BLaER1 (cell line): ENCODE measurements at regions not wholly inside any gene's neighbourhood (a gene's known extent, or its start where the extent isn't known, plus 50 kb on each side); places are given as distances from the start of the nearest gene placed in this dataset.

ENCODE experiments used
- H3K27ac ChIP-seq: shearing (Covaris generic); formaldehyde crosslinking; 2 replicates; pipeline ENCODE4 v1.8.1; 2022
- H3K27me3 ChIP-seq: shearing (Covaris generic); formaldehyde crosslinking; 2 replicates; pipeline ENCODE4 v1.8.1; 2022
- H3K36me3 ChIP-seq: shearing (Covaris generic); formaldehyde crosslinking; 2 replicates; pipeline ENCODE4 v1.8.1; 2022
- H3K4me1 ChIP-seq: shearing (Covaris generic); formaldehyde crosslinking; 2 replicates; pipeline ENCODE4 v1.8.1; 2022
- H3K4me2 ChIP-seq: shearing (Covaris generic); formaldehyde crosslinking; 2 replicates; pipeline ENCODE4 v1.8.1; 2022
- H3K4me3 ChIP-seq: shearing (Covaris generic); formaldehyde crosslinking; 2 replicates; pipeline ENCODE4 v1.8.1; 2022
- H3K9ac ChIP-seq: shearing (Covaris generic); formaldehyde crosslinking; 2 replicates; pipeline ENCODE4 v1.8.1; 2022
- H3K9me3 ChIP-seq: shearing (Covaris generic); formaldehyde crosslinking; 2 replicates; pipeline ENCODE4 v1.8.1; 2022
- H4K20me1 ChIP-seq: shearing (Covaris generic); formaldehyde crosslinking; 2 replicates; pipeline ENCODE4 v1.8.1; 2022
- Cebpa-rat ChIP-seq: shearing (Covaris generic); IDR thresholded peaks from 2 replicates; pipeline ENCODE4 v1.8.1; 2022

DNA sequence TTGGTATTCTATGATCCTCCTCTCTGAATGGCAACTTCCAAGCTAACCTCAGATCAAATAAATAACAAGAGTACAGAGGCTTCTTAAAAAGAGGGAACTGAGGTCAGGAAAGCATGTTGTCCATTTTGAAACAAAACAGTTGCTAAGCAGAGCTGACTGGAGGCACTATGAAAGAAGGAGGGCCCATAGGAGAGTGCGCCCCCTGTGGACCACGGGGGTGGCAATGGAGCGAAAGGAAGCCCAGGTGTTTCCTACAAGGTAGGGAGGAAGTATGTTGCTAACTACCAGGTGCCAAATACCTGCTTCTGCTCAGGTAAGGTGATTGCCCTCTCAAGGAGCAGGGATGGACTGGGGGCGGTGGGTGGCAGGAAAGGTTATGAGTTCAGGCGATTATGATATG lies 101.8 kb upstream of the MAST4 start:
- no peak overlapping the region for H3K9ac ChIP-seq
- H4K20me1 ChIP-seq, result no peaks in the 10 kb centered on the region
- H3K36me3 ChIP-seq, result no peaks in the 10 kb centered on the region
- H3K4me2 ChIP-seq, result no peak overlapping the region
- peaks cover 17% of the 10 kb centered on the region for H3K9me3 ChIP-seq
- H3K27me3 ChIP-seq, result no peaks in the 10 kb centered on the region
- no peak overlapping the region for H3K27ac ChIP-seq
- no peaks in the 10 kb centered on the region for H3K4me1 ChIP-seq
- no peak for TF ChIP-seq Cebpa-rat
- no peak overlapping the region for H3K4me3 ChIP-seq

GRCh38 chr5:66498791-66499207 lies 97.4 kb upstream of the MAST4 start:
- H3K36me3 ChIP-seq, result no peaks in the 10 kb centered on the region
- H3K27ac ChIP-seq, result no peak overlapping the region
- H4K20me1 ChIP-seq, result no peaks in the 10 kb centered on the region
- no peaks in the 10 kb centered on the region for H3K4me1 ChIP-seq
- H3K4me2 ChIP-seq, result no peak overlapping the region
- H3K9me3 ChIP-seq, result peaks cover 11% of the 10 kb centered on the region
- H3K27me3 ChIP-seq, result no peaks in the 10 kb centered on the region
- no peak overlapping the region for H3K9ac ChIP-seq
- H3K4me3 ChIP-seq, result no peak overlapping the region
- no peak for TF ChIP-seq Cebpa-rat

DNA sequence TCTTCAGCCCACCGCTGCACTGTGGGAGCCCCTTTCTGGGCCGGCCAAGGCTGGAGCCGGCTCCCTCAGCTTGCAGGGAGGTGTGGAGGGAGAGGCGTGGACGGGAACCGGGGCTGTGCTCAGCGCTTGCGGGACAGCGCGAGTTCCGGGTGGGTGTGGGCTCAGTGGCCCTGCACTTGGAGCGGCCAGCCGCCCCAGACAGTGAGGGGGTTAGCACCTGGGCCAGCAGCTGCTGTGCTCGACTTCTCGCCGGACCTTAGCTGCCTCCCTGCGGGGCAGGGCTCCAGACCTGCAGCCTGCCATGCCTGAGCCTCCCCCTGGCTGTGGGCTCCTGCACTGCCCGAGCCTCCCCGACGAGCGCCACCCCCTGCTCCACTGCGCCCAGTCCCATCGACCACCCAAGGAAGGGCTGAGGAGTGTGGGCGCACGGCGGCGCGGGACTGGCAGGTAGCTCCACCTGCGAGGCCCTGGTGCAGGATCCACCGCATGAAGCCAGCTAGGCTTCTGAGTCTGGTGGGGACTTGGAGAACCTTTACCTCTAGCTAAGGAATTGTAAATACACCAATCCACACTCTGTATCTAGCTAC lies 92.9 kb upstream of the MAST4 start:
- H3K4me1 ChIP-seq, result no peaks in the 10 kb centered on the region
- H3K27ac ChIP-seq, result no peak overlapping the region
- H3K36me3 ChIP-seq, result no peaks in the 10 kb centered on the region
- no peak overlapping the region for H3K4me3 ChIP-seq
- no peak overlapping the region for H3K4me2 ChIP-seq
- peaks cover 20% of the 10 kb centered on the region for H3K9me3 ChIP-seq
- no peaks in the 10 kb centered on the region for H4K20me1 ChIP-seq
- no peaks in the 10 kb centered on the region for H3K27me3 ChIP-seq
- no peak overlapping the region for H3K9ac ChIP-seq
- no peak for TF ChIP-seq Cebpa-rat

DNA sequence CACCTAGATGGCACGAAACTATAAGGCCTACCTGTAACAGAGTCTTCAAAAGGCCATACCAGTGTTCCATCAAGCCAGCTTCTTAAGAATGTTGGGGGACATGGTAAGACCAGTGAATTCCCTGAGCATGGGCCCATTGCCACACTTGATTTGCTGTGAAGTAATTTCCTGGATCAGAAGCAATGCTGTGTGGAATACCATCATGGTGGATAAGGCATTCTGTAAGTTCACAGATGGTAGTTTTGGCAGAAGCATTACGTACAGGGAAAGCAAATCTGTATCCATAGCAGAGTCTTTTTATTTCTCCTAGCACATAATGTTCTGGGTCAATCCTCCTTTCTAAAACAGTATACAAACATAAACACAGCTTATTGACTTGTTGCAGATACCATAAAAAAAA lies 89.1 kb upstream of the MAST4 start:
- Histone ChIP-seq H3K4me3 (no peak overlapping the region), H4K20me1 (no peaks in the 10 kb centered on the region)

DNA sequence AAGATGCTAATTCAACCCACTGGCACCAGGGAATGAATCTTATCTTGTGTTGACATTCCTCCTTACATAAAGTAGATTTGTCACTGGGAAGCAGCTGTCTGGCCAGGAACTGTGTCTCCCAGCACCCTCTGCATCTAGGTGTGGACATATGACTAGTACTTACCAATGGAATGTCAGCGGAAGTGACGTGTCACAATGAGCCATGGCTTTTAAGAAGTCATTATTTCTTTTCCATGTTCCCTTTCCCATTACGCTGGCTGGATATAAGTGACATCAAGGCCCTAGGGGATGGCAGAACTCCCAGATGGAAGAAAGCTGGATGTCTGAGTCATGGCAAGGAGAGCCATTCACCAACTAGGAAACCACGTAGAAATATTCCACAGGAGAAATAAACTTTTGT lies 84.7 kb upstream of the MAST4 start:
- no peak overlapping the region for H3K9ac ChIP-seq
- no peak for TF ChIP-seq Cebpa-rat
- no peaks in the 10 kb centered on the region for H3K27me3 ChIP-seq
- H3K4me3 ChIP-seq, result no peak overlapping the region
- no peak overlapping the region for H3K4me2 ChIP-seq
- no peaks in the 10 kb centered on the region for H3K9me3 ChIP-seq
- no peaks in the 10 kb centered on the region for H4K20me1 ChIP-seq
- H3K36me3 ChIP-seq, result no peaks in the 10 kb centered on the region
- peaks cover 26% of the 10 kb centered on the region for H3K4me1 ChIP-seq
- no peak overlapping the region for H3K27ac ChIP-seq

More for the DNA sequence above, 89.1 kb upstream of the MAST4 start:
- no peak for TF ChIP-seq Cebpa-rat
- Histone ChIP-seq H3K9me3 (peaks cover 20% of the 10 kb centered on the region), H3K27me3 (no peaks in the 10 kb centered on the region), H3K27ac (no peak overlapping the region), H3K4me2 (no peak overlapping the region), H3K36me3 (no peaks in the 10 kb centered on the region), H3K4me1 (no peaks in the 10 kb centered on the region), H3K9ac (no peak overlapping the region)

- H3K27me3 ChIP-seq, result no peaks in the 10 kb centered on the region
- no peak for TF ChIP-seq Cebpa-rat
- H3K4me3 ChIP-seq, result no peak overlapping the region
- H3K9ac ChIP-seq, result no peak overlapping the region
- H3K4me2 ChIP-seq, result no peak overlapping the region
- H3K4me1 ChIP-seq, result peaks cover 40% of the 10 kb centered on the region
- no peaks in the 10 kb centered on the region for H4K20me1 ChIP-seq
- H3K9me3 ChIP-seq, result no peaks in the 10 kb centered on the region
- H3K36me3 ChIP-seq, result no peaks in the 10 kb centered on the region
- no peak overlapping the region for H3K27ac ChIP-seq
These were observed 83.1 kb upstream of the MAST4 start for GRCh38 chr5:66513130-66513529.

DNA sequence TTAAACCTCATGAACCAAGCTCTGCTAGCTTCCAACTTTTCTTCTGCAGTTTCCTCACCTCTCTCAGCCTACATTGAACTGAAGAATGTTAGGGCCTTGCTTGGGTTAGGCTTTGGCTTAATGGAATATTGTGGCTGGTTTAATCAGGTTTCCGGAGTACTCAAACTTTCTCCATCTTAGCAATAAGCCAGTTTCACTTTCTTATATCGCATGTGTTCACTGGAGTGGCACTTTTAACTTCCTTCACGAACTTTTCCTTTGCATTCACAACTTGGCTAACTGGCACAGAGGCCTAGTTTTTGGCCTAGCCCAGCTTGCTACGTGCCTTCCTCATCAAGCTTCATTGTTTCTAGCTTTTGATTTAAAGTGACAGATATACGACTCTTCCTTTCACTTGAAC lies 81.0 kb upstream of the MAST4 start:
- Histone ChIP-seq H3K4me3 (0 out of 2 replicates have a peak overlapping the region, but pooled peaks have one; percentile 6), H4K20me1 (no peaks in the 10 kb centered on the region), H3K27ac (peak overlapping the region; percentile 85), H3K9me3 (no peaks in the 10 kb centered on the region; the same call in 1 of the 2 replicates), H3K4me2 (peak overlapping the region; percentile 60), H3K4me1 (peaks cover 40% of the 10 kb centered on the region), H3K9ac (peak overlapping the region; percentile 59; the same call in 1 of the 2 replicates), H3K36me3 (no peaks in the 10 kb centered on the region), H3K27me3 (no peaks in the 10 kb centered on the region)
- no peak for TF ChIP-seq Cebpa-rat

GRCh38 chr5:66516550-66516949 lies 79.6 kb upstream of the MAST4 start:
- Histone ChIP-seq H3K4me1 (peaks cover 40% of the 10 kb centered on the region), H3K4me2 (peak overlapping the region; percentile 60), H3K27me3 (no peaks in the 10 kb centered on the region), H4K20me1 (no peaks in the 10 kb centered on the region), H3K9me3 (peaks cover 7% of the 10 kb centered on the region), H3K36me3 (no peaks in the 10 kb centered on the region), H3K9ac (peak overlapping the region; percentile 22; the same call in 1 of the 2 replicates), H3K4me3 (no peak overlapping the region), H3K27ac (peak overlapping the region; percentile 85)
- no peak for TF ChIP-seq Cebpa-rat

- no peak overlapping the region for H3K4me3 ChIP-seq
- H4K20me1 ChIP-seq, result no peaks in the 10 kb centered on the region
- H3K9me3 ChIP-seq, result peaks cover 12% of the 10 kb centered on the region
- peak overlapping the region; percentile 60 for H3K4me2 ChIP-seq
- H3K27ac ChIP-seq, result peak overlapping the region; percentile 85
- H3K9ac ChIP-seq, result peak overlapping the region; percentile 22; the same call in 1 of the 2 replicates
- no peaks in the 10 kb centered on the region for H3K36me3 ChIP-seq
- TF ChIP-seq Cebpa-rat, result no peak
- H3K27me3 ChIP-seq, result no peaks in the 10 kb centered on the region
- H3K4me1 ChIP-seq, result peaks cover 40% of the 10 kb centered on the region
These were observed 78.8 kb upstream of the MAST4 start for GRCh38 chr5:66517351-66517750.

- H3K36me3 ChIP-seq, result no peaks in the 10 kb centered on the region
- peaks cover 12% of the 10 kb centered on the region for H3K9me3 ChIP-seq
- H3K9ac ChIP-seq, result no peak overlapping the region
- H3K27ac ChIP-seq, result no peak overlapping the region
- no peaks in the 10 kb centered on the region for H4K20me1 ChIP-seq
- peaks cover 40% of the 10 kb centered on the region for H3K4me1 ChIP-seq
- TF ChIP-seq Cebpa-rat, result no peak
- H3K4me3 ChIP-seq, result no peak overlapping the region
- no peak overlapping the region for H3K4me2 ChIP-seq
- H3K27me3 ChIP-seq, result no peaks in the 10 kb centered on the region
These were observed 78.1 kb upstream of the MAST4 start for GRCh38 chr5:66518052-66518451.

DNA sequence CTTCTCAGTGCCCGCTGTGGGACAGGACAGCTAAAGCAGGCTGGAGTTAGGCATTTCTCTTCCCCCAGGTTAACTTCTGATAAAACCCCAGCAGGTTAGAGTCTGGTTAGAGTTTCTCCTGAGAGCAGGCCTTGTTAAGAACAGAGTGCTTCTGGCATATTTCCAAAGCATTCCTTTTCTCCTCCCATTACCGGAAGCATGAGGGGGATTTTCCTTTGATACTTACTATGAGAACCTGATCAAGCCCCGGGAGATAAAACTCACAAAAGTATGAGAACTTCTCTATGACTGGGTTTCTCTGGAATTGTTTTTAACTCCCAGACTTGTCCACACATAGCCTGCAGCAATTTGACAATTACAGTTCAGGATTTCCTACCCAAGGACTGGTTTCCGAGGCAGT lies 77.4 kb upstream of the MAST4 start:
- Histone ChIP-seq H3K4me3 (no peak overlapping the region), H3K36me3 (no peaks in the 10 kb centered on the region), H3K4me1 (peaks cover 40% of the 10 kb centered on the region), H3K4me2 (no peak overlapping the region), H3K27me3 (no peaks in the 10 kb centered on the region), H3K27ac (no peak overlapping the region), H3K9ac (no peak overlapping the region), H3K9me3 (peaks cover 12% of the 10 kb centered on the region), H4K20me1 (no peaks in the 10 kb centered on the region)
- no peak for TF ChIP-seq Cebpa-rat
